WERI-Rb-1 (cell line): ENCODE measurements at regions not wholly inside any gene's neighbourhood (a gene's known extent, or its start where the extent isn't known, plus 50 kb on each side); places are given as distances from the start of the nearest gene placed in this dataset.

Source experiments
- DNase-seq: peaks from one replicate; pipeline ENCODE4 v3.0.0-alpha.2; 2020
- H3K27ac ChIP-seq: fragments of 250-450 bp; sonication (Bioruptor Pico); 2 replicates; pipeline ENCODE4 v1.5.1; 2020; ENCODE audit warnings: mild to moderate bottlenecking, moderate library complexity
- H3K27me3 ChIP-seq: fragments of 250-450 bp; sonication (Bioruptor Pico); 2 replicates; pipeline ENCODE4 v1.5.1; 2021; ENCODE audit warnings: mild to moderate bottlenecking, low read depth, moderate library complexity; ENCODE audit not compliant: insufficient read depth, severe bottlenecking
- H3K36me3 ChIP-seq: fragments of 250-450 bp; sonication (Bioruptor Pico); 2 replicates; pipeline ENCODE4 v1.5.1; 2020; ENCODE audit warnings: mild to moderate bottlenecking, moderate library complexity
- H3K4me3 ChIP-seq: 2 replicates; pipeline ENCODE4 v1.5.1; 2011; ENCODE audit warnings: low read depth, mild to moderate bottlenecking, control low read depth, low read length
- H3K9me3 ChIP-seq: fragments of 250-450 bp; sonication (Bioruptor Pico); 2 replicates; pipeline ENCODE4 v1.5.1; 2021; ENCODE audit warnings: mild to moderate bottlenecking, moderate library complexity; ENCODE audit not compliant: severe bottlenecking
- CTCF ChIP-seq: IDR thresholded peaks from 2 replicates; pipeline ENCODE4 v1.5.1; 2011; ENCODE audit warnings: low read depth, mild to moderate bottlenecking, control low read depth, inconsistent platforms, low read length

- H3K4me3 ChIP-seq: no peak overlapping the region
- no peaks in the 10 kb centered on the region for H3K9me3 ChIP-seq
- H3K36me3 ChIP-seq: peaks cover 84% of the 10 kb centered on the region
- H3K27me3 ChIP-seq: no peaks in the 10 kb centered on the region
- no peak for DNase-seq
- no peak overlapping the region for H3K27ac ChIP-seq
- no peak for TF ChIP-seq CTCF
Measured at GRCh38 chr17:77314601-77315000, 173.8 kb downstream of the SEC14L1 start.

- TF ChIP-seq CTCF: no peak
- DNase-seq: no peak
- no peaks in the 10 kb centered on the region for H3K9me3 ChIP-seq
- H3K27ac ChIP-seq: no peak overlapping the region
- no peak overlapping the region for H3K4me3 ChIP-seq
- H3K36me3 ChIP-seq: peaks cover 83% of the 10 kb centered on the region
- H3K27me3 ChIP-seq: no peaks in the 10 kb centered on the region
Measured at GRCh38 chr17:77315010-77315409, 174.2 kb downstream of the SEC14L1 start.

- no peaks in the 10 kb centered on the region for H3K9me3 ChIP-seq
- H3K4me3 ChIP-seq: no peak overlapping the region
- no peak for TF ChIP-seq CTCF
- H3K27ac ChIP-seq: peak overlapping the region; percentile 72
- H3K36me3 ChIP-seq: peaks cover 83% of the 10 kb centered on the region
- no peak for DNase-seq
- no peaks in the 10 kb centered on the region for H3K27me3 ChIP-seq
Measured at GRCh38 chr17:77315551-77316190, 174.9 kb downstream of the SEC14L1 start.

- TF ChIP-seq CTCF: no peak
- no peaks in the 10 kb centered on the region for H3K27me3 ChIP-seq
- H3K27ac ChIP-seq: peak overlapping the region; percentile 72
- no peaks in the 10 kb centered on the region for H3K9me3 ChIP-seq
- H3K4me3 ChIP-seq: no peak overlapping the region
- DNase-seq: no peak
- H3K36me3 ChIP-seq: peaks cover 82% of the 10 kb centered on the region
Measured at GRCh38 chr17:77316191-77316641, 175.4 kb downstream of the SEC14L1 start.

GRCh38 chr17:77316651-77317050 is 175.9 kb downstream of the SEC14L1 start:
- H3K27ac ChIP-seq: peak overlapping the region; percentile 72
- no peak for TF ChIP-seq CTCF
- H3K4me3 ChIP-seq: no peak overlapping the region
- H3K27me3 ChIP-seq: no peaks in the 10 kb centered on the region
- H3K9me3 ChIP-seq: no peaks in the 10 kb centered on the region
- peaks cover 78% of the 10 kb centered on the region for H3K36me3 ChIP-seq
- DNase-seq: peak; percentile 8
